Left hindlimb (tissue), 1 donor: ENCODE measurements at regions not wholly inside any gene's neighbourhood (a gene's known extent, or its start where the extent isn't known, plus 50 kb on each side); places are given as distances from the start of the nearest gene placed in this dataset.
"Not testable (repeated sequence)": the region's sequence is repeated elsewhere in the genome, so short reads cannot be mapped to it uniquely, and the experiment has no call there.

Experiments used
- DNase-seq: peaks from one replicate; pipeline ENCODE4 v3.0.0-alpha.2; 2018

DNA sequence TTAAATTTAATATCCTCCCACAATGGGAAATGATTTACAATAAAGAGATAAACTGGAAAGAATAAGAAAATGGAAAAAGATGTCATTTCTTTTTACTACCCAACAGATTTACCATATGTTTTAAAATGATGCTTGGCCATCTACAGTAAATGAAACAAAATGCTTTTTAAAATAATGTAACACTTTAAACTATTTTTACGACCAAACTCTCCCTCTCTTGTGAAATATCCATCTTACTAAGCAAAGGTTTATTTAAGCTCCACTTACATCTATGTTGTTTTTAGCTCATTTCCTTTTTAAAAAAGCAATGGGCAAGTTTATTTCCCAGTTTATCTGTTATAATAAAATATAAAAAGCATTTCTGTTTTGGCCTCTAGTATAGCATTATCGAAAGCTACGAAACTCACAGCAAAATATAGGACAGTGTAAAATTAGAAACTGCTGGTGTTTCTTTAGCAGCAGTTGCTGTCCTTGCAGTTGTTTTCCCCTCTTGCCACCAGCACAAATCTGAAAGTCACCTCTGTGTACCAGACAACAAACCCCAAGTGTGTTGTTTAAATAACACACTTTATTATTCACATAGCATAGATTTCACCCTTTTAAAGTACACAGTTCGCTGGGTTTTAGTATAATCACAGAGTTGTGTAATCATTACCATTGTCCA is 195.1 kb downstream of the CDRT15L2 start:
- no peak for DNase-seq

DNA sequence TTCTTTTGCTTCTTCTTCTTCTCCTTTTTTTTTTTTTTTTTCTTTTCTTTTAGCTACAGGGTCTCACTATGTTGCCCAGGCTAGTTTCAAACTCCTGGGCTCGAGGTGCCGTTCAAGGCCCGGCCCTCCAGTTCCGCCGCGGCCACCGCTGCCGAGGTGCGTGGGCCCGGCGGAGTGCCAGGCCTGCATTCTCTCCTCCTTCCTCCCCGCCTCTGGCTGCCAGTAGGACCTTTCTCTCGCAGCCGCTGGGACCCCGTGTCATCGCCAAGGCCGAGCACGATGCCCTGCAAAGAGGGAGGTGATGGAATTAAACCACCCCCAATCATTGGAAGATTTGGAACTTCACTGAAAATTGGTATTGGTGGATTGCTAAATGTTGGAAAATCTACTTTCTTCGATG is 195.8 kb downstream of the CDRT15L2 start:
- DNase-seq, result no peak

DNA sequence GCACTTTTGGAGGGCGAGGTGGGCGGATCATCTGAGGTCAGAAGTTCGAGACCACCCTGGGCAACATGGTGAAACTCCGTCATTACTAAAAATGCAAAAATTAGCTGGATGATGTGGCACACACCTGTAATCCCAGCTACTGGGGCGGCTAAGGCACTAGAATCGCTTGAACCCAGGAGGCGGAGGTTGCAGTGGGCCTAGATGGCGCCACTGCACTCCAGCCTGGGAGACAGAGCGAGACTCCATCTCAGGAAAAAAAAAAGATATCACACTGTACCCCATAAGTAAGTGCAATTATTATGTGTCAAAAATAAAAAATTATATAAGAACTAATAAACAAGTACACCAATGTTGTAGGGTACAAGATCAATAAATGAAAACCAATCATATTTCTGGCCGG is 200.0 kb downstream of the CDRT15L2 start:
- no peak for DNase-seq

DNA sequence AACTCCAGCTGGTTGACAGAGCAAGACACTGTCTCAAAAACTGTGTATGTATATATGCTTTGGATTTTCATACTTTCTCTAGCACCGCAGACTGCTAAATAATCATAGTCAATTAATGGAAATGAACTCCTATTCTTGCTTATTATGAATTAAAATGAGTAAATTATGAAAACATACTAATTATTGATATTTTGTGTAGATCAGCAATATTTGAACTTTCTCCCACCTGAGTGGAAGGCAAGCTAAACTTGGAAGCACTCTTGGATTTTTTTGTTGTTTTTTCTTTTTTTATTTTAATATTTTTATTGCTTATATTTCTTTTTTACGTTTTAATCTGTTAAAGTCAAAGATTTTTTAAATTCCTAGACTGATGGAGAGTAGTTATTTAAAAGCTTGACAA is 201.7 kb downstream of the CDRT15L2 start:
- no peak for DNase-seq

DNA sequence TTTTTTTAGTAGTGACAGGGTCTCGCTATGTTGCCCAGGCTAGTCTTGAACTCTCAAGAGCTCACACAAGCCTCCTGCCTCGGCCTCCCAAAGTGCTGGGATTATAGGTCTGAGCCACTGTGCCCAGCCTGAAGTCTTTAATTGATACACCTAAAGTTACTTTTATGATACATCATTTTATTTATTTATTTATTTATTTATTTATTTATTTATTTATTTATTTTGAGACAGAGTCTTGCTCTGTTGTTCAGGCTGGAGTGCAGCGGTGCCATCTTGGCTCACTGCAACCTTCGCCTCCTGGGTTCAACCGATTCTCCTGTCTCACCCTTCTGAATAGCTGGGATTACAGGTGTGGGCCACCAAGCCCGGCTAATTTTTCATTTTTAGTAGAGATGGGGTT is 202.3 kb downstream of the CDRT15L2 start:
- not testable (repeated sequence) for DNase-seq

DNA sequence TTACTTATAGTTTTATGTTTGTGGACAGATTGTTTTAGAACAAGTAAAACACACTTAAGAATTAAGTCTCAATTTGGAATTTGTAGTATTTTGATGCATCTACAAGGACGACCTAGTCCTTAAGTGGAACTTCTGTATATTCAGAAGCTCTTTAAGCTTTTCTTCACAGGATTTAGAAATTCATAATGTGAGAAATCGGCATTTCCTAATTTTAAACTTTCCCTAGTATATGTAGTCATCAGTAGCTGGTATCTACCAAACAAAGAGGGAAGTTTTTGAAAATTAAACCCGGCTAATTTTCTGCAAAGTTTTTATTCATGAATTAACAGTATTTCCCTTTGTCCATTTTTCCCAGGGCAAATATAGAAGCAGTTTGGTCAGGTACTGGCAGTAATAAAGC is 203.6 kb downstream of the CDRT15L2 start:
- no peak for DNase-seq

DNA sequence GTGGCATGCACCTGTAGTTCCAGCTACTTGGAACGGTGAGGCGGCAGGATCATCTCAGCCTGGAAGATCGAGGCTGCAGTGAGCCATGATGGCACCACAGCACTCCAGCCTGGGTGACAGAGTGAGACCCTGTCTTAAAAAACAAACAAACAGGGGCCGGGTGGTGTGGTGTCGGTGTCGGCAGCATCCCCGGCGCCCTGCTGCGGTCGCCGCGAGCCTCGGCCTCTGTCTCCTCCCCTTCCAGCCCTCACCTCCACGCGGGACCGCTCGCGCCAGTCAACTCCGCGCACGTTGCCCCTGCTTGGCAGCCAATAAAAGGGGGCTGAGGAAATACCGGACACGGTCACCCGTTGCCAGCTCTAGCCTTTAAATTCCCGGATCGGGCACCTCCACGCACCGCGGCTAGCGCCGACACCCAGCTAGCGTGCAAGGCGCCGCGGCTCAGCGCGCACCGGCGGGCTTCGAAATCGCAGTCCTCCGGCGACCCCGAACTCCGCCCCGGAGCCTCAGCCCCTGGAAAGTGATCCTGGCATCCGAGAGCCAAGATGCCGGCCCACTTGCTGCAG is 204.7 kb downstream of the CDRT15L2 start:
- no peak for DNase-seq

DNA sequence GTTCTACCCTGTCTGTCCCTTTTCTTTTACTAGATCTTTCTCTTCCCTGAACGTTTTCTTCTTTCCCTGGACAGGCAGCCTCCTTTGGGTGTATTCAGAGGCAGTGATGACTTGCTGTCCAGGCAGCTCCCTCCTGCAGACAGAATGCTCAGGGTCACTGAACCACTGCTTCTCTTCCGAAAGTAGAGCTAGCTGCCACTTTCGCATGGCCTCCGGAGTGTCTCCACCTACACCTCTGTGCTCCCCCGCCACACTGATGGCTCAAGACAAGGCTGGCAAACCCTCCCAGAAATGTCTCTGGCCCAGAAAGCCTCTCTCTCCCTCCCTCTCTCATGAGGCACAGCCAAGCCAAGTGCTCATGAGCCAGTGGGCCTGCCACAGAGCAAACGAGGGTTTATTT is 207.8 kb downstream of the CDRT15L2 start:
- no peak for DNase-seq

DNA sequence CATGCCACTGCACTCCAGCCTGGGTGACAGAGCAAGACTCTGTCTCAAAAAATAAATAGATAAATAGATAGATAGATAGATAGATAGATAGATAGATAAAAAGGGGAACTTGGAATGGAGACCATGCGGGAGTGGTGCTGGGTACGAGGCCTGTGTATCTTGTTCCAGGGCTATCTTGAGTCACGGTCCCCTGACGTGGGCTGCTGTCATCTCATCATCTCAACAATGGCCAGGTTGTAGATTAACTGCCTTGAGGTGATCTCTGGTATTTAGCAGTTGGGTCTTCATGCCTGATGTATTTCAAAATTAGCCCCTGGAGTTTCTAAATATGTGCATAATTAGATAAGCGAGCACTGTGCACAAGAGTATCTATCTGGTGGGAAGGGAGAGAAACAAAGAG is 212.1 kb downstream of the CDRT15L2 start:
- DNase-seq, result no peak

DNA sequence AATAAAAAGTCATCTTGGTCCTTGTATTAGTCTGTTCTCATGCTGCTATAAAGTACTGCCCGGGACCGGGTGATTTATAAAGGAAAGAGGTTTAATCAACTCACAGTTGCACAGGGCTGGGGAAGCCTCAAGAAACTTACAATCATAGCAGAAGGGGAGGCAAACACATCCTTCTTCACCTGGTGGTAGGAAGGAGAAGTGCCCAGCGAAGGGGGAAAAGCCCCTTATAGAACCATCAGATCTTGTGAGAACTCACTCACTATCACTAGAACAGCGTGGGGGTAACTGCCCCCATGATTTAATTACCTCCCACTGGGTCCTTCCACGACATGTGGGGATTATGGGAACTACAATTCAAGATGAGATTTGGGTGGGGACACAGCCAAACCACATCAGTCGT is 215.0 kb downstream of the CDRT15L2 start:
- DNase-seq, result not testable (repeated sequence)

DNA sequence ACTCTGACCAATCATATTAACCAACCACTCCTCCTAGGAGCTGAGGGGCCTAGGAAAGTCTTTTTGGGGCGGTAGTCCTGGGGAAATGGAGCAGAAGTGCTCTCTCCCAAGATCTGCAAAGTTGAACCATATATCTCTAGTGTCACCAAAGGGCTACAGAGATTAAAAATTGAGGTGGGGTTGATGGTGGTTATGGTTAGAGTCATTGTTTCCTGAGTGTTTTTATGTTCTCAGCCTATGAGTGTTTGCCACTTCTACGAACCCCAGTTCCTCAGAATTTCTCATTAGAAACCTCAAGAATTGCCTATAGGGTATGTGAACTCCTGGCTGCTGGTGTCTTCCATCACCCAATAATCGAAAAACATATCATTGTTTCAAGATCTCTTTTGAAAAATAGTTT is 217.8 kb downstream of the CDRT15L2 start:
- DNase-seq, result no peak

DNA sequence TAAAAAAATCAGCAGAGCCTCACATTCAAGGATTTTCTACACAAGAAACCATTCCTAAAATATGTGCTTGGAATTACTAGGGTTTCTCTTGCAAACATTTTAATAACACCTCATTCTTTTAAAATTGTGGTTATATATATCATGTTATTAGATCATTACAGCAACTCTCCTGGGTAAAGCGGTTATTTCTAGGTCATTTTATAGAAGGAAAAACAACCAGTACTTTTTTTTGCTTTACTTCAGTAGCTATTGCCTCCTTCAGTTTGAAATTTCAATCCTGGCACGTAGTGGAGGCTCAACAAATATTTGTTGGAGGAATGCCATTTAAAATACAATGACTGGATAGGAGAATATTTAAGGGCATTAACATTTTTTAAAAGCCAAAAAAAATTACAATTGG is 220.6 kb downstream of the CDRT15L2 start:
- DNase-seq, result no peak

DNA sequence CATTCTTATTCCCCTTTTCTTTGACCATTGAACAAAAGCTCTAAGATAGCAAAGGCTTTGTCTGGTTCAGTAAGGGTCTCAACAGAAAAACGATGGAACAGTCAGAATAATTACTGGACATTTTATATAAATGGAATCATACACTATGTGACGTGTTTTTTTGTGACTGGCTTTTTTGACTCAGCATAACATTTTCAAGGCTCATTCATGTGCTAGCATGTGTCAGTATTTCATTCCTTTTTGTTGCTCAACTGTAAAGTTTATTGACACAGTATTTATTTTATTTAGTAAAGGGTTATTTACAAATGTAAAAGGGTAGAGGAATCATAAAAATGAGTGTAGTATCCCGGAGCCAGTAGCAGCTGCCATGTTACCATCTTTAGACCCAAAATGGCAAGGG is 226.2 kb downstream of the CDRT15L2 start:
- no peak for DNase-seq

DNA sequence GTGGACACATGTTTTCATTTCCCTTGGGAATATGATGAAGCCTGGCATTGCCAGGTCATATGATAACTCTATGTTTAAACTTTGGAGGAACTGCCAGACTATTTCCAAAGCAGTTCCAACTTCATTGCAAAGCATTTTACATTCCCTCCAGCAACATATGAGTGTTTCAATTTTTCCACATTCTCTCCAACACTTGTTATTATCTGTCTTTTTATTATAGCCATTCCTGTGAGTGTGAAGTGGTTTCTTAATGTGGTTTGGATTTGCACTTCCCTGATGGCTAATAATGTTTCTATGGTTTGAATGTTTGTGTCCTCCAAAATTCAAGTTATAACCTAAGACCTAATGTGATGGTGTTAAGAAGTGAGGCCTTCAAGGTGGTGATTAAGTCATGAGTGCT is 228.0 kb downstream of the CDRT15L2 start:
- DNase-seq, result not testable (repeated sequence)

DNA sequence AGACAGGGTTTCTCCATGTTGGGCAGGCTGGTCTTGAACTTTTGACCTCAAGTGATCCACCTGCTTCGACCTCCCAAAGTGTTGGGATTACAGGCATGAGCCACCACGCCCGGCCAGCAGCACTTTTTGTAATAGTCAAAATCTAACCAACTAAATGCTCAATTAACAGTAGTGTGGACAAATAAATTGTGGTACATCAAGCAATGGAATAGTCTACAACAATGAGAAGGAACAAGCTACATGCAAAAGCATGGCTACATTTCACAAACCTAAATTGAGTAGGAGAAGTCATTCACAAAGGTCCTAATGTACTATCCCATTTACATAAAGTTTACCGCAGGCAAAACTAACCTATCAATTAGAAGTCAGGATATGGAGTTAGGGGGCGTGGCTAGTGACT is 227.4 kb downstream of the USP22 start:
- not testable (repeated sequence) for DNase-seq

DNA sequence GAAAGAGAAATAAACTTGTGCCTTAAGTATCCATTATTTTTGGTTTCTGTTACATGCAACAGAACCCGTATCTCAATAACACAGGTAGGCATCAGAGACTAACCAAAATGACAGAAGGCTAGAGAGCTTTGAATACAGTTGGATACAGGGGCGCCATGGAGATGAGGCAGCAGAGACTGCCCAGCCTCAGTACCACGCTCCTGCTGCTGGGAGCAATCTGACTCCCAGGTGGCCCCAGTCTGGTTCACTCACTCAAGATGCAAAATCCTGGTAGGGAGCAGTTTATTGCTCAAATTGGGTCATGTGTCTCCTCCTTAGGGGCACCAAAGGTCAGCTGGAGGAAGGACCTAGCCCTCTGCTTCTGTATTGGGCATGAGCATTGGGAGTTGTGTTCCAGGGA is 218.9 kb downstream of the USP22 start:
- DNase-seq, result no peak

DNA sequence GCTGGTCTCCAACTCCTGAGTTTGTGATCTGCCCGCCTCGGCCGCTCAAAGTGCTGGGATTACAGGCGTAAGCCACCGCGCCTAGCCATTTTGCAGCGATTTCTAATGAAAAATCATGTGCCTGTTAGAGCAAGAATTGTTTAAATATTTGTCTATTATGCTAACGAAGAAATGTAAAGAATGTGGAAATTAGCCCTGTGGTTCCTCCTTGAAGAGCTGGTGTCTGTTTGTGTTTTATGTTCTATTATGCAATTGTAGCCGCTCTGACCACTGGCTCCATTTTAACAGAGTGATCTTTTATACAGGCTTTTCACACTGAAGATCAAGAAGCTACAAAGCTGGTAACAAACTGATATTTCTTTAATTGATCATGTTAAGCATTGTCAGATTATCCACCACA is 217.3 kb downstream of the USP22 start:
- no peak for DNase-seq

DNA sequence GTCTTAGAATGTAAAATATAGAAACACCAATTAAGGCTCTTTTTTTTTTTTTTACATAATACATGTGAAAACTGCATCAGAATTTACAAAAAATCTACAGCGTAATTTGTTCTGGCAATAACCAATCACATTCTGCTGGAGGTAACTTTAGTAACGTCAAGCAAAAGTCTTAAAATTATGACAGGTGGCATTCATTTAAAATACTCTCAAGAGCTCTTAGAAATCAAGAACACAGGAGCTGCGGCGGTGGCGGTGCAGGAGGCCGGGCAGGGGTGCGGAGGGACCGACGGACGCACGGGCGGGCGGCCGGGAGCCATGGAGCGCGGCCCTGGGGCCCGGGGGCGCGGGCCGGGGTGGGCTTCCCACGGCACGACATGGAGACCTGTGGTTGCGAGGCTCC is 202.4 kb downstream of the USP22 start:
- DNase-seq, result not testable (repeated sequence)

DNA sequence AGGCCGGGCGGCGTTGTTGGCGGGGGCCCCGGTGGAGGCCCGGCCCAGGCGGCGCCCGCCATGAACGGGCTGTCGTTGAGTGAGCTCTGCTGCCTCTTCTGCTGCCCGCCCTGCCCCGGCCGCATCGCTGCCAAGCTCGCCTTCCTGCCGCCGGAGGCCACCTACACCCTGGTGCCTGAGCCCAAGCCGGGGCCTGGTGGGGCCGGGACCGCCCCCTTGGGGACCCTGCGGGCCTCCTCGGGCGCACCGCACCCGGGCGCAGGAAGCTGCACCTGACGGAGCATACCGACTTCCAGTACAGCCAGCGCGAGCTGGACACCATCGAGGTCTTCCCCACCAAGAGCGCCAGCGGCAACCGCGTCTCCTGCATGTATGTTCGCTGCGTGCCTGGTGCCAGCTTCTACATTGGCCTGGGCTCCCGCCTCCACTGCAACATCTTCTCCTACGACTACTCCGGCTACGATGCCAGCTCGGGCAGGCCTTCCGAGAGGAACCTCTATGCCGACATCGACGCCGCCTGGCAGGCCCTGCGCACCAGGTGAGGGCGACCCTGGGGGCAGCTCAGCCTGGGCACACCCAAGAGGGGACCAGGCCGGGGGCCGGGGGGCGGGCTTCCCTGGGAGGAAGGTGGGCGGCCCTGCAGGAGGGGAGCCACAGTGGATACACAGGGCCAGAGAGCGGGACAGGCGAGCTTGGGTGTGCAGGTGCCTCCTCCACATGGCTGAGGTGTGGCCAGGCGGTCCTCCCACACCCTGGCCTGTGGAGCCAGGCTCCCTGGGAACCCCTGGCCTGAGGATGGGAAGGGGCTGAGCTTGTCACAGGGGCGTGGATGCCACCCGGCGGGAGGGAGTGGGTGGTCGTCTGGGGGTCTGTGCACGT is 201.6 kb downstream of the USP22 start:
- peak; percentile 25 for DNase-seq

DNA sequence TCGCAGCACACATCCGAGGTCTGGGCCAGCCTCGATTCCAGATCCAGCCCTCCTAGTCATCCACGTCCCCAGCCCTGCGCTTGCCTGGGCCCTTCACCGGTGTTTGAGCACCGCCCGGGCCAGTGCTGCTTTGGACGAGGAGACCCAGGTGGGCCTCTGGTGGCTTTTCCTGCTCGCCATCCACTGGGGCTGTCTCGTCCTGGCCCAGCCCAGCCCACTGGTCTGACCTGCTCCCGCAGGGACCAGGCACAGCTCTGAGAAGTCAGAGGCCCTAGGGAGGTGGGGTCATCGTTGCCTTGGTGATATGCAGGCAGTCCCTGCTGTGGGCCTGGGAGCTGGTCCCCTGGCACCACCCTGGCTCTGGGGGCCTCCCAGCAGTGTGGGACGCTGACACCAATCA is 200.8 kb downstream of the USP22 start:
- not testable (repeated sequence) for DNase-seq

DNA sequence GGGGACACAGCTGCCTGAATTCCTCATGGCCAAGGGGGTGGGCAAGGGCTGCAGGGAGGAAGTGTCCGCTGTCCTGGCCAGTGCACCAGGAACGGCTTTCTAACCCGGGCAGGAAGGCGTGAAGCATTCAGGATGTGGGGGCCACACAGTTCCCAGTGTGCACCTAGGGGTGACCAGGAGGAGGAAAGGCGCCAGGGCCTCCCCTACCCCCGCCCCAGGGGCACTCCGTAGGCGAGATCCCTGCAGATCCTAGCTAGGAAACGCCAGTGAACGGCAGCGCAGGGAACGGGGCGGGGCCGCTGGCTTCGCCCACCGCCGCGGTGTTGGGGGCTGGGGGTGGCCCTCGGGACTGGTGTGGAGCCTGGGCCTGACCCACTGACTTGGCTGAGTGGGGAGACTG is 199.6 kb downstream of the USP22 start:
- not testable (repeated sequence) for DNase-seq

DNA sequence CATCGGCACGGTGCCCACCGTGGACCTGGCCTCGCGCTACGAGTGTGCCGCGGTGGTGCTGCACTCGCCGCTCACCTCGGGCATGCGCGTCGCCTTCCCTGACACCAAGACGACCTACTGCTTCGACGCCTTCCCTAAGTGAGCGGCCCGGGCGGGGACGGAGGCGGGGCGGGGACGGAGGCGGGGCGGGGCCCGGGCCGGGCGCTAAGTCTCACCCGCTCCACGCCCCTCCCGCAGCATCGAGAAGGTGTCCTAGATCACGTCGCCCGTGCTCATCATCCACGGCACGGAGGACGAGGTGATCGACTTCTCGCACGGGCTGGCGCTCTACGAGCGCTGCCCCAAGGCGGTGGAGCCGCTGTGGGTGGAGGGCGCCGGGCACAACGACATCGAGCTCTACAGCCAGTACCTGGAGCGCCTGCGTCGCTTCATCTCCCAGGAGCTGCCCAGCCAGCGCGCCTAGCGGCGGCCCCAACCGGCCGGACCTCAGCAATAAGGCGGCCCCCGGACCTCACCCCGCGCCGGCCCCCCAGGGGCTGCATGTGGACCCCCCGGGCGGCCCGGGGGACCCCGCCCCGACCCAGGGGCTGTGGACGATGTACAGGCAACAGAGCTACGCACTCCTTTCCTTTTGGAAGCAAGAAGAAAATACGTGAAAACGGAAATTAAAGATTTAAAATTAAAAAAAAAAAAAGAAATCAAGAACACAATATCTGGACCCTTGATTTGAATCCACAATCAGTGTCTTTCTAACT is 198.8 kb downstream of the USP22 start:
- DNase-seq, result not testable (repeated sequence)

DNA sequence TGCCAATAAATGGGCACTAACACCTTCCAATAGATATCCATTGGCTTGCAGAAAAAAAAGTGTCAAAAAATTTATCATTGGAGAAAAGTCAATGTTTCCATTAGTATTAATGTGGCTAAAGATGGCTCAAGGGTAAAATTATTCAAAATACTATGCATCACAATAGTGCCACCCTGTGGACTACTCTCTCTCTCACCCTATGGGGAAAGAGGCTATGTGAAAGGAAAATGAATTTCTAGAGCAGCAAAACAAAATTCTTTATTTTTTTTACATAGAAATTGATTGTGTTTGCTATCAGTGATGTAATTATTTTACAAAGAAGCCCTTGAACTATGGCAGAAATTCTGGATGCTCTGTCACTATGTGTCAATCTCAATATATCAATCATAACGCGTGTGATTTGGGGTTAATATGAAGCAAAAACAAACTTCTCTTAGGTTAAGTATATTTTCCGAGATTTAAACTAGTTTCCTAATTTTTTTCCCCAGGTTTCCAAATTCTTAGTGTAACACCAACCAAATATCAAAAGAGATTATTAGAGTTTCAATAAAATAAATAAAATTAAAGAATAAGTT is 193.9 kb downstream of the USP22 start:
- not testable (repeated sequence) for DNase-seq
